Gastroesophageal sphincter (tissue), 4 donors: ENCODE measurements at regions not wholly inside any gene's neighbourhood (a gene's known extent, or its start where the extent isn't known, plus 50 kb on each side); places are given as distances from the start of the nearest gene placed in this dataset.

ENCODE experiments used
- ATAC-seq: fragments of 150-250 bp; one replicate; pipeline ENCODE4 v1.9.1; 2016; ENCODE audit warnings: mild to moderate bottlenecking, moderate library complexity
- H3K27ac ChIP-seq, 4 donors: fragments of 200-600 bp; sonication (generic) in 3 of 4; 1 replicate in 3 of 4; 2 replicates in 1 of 4; pipeline ENCODE4 v1.5.1; 2016 to 2019
- H3K27me3 ChIP-seq: fragments of 200-600 bp; sonication (generic); one replicate; pipeline ENCODE4 v1.5.1; 2019
- H3K36me3 ChIP-seq, 2 donors: fragments of 200-600 bp; sonication (generic); one replicate each; pipeline ENCODE4 v1.5.1; 2019; ENCODE audit warnings: control low read depth in 1 of 2
- H3K4me1 ChIP-seq, 3 donors: fragments of 200-600 bp; sonication (generic); 1 replicate in 2 of 3; 2 replicates in 1 of 3; pipeline ENCODE4 v1.5.1; 2016 to 2019; ENCODE audit warnings: control low read depth in 2 of 3
- H3K4me3 ChIP-seq, 2 donors: fragments of 200-600 bp; sonication (generic); one replicate each; pipeline ENCODE4 v1.5.1; 2019; ENCODE audit warnings: mild to moderate bottlenecking in 1 of 2, moderate library complexity in 1 of 2
- H3K9me3 ChIP-seq, 3 donors: fragments of 200-600 bp; sonication (generic); one replicate each; pipeline ENCODE4 v1.5.1; 2017 to 2019; ENCODE audit warnings: control low read depth in 2 of 3
- CTCF ChIP-seq, 4 experiments: fragments of 200-600 bp in 2 of 4; fragments of 450-650 bp in 2 of 4; sonication (generic) in 1 of 4; IDR thresholded peaks; one replicate each; pipeline ENCODE4 v1.5.1; 2017 to 2019; ENCODE audit warnings: antibody characterized with exemption in 4 of 4, mild to moderate bottlenecking in 2 of 4, moderate library complexity in 2 of 4
- EP300 ChIP-seq: sonication (generic); formaldehyde crosslinking; IDR thresholded peaks from one replicate; pipeline ENCODE4 v1.6.1; 2017; ENCODE audit warnings: antibody characterized with exemption, mild to moderate bottlenecking
- POLR2A ChIP-seq, 2 donors: fragments of 450-650 bp; IDR thresholded peaks; one replicate each; pipeline ENCODE4 v1.6.1; 2017; ENCODE audit warnings: antibody characterized with exemption in 2 of 2, mild to moderate bottlenecking in 2 of 2, moderate library complexity in 1 of 2
- POLR2AphosphoS5 ChIP-seq: sonication (generic); formaldehyde crosslinking; IDR thresholded peaks from one replicate; pipeline ENCODE4 v1.6.1; 2017; ENCODE audit warnings: antibody characterized with exemption
- WGBS, 2 donors: methylation state at CpG; one replicate each; pipeline ENCODE4 v1.1.5; 2018; ENCODE audit warnings: low coverage in 1 of 2; 5-methylcytosine and 5-hydroxymethylcytosine counted together

- Histone ChIP-seq H3K9me3 (no peaks in the 10 kb centered on the region), H3K27me3 (no peaks in the 10 kb centered on the region), H3K4me3 (no peak overlapping the region), H3K27ac (no peak overlapping the region), H3K36me3 (no peaks in the 10 kb centered on the region), H3K4me1 (no peaks in the 10 kb centered on the region)
- no peak for ATAC-seq
- WGBS, 2 donors, result 72 to 92% methylated on average over 2 to 4 of the region's 4 CpGs
- TF ChIP-seq CTCF (IDR thresholded peaks at IDR 0.05), result no peak
- TF ChIP-seq POLR2AphosphoS5, result no peak
- no peak for TF ChIP-seq POLR2A (IDR thresholded peaks at IDR 0.05)
- no peak for TF ChIP-seq EP300
Measured at GRCh38 chr2:184463102-184463865, 135.0 kb upstream of the ZNF804A start.

GRCh38 chr2:184463866-184464248 lies 134.5 kb upstream of the ZNF804A start:
- H3K27ac ChIP-seq, result no peak overlapping the region
- no peaks in the 10 kb centered on the region for H3K4me1 ChIP-seq
- no peaks in the 10 kb centered on the region for H3K9me3 ChIP-seq
- H3K4me3 ChIP-seq, result no peak overlapping the region
- ATAC-seq, result no peak
- WGBS, 2 donors, result 55 to 78% methylated on average over 1 of the region's 1 CpG
- TF ChIP-seq POLR2AphosphoS5 (no peak), EP300 (no peak), POLR2A (IDR thresholded peaks at IDR 0.05) (no peak), CTCF (IDR thresholded peaks at IDR 0.05) (no peak)
- H3K27me3 ChIP-seq, result no peaks in the 10 kb centered on the region
- H3K36me3 ChIP-seq, result no peaks in the 10 kb centered on the region

GRCh38 chr2:184468826-184469225 lies 129.5 kb upstream of the ZNF804A start:
- no peak for TF ChIP-seq POLR2A (IDR thresholded peaks at IDR 0.05)
- TF ChIP-seq EP300, result no peak
- TF ChIP-seq CTCF (IDR thresholded peaks at IDR 0.05), result no peak
- no peak for TF ChIP-seq POLR2AphosphoS5
- Histone ChIP-seq H3K27ac (no peak overlapping the region), H3K27me3 (no peaks in the 10 kb centered on the region), H3K4me3 (no peak overlapping the region), H3K9me3 (no peaks in the 10 kb centered on the region), H3K4me1 (no peaks in the 10 kb centered on the region), H3K36me3 (no peaks in the 10 kb centered on the region)
- WGBS, 2 donors, result 61 to 93% methylated on average over 3 of the region's 3 CpGs
- ATAC-seq, result no peak

GRCh38 chr2:184472481-184472880 lies 125.8 kb upstream of the ZNF804A start:
- WGBS, 2 donors, result 71 to 91% methylated on average over 1 of the region's 1 CpG
- no peak overlapping the region for H3K27ac ChIP-seq
- H3K36me3 ChIP-seq, result no peaks in the 10 kb centered on the region
- no peaks in the 10 kb centered on the region for H3K9me3 ChIP-seq
- no peaks in the 10 kb centered on the region for H3K27me3 ChIP-seq
- TF ChIP-seq EP300 (no peak), CTCF (IDR thresholded peaks at IDR 0.05) (no peak), POLR2A (IDR thresholded peaks at IDR 0.05) (no peak), POLR2AphosphoS5 (no peak)
- ATAC-seq, result no peak
- no peak overlapping the region for H3K4me3 ChIP-seq
- H3K4me1 ChIP-seq, result no peaks in the 10 kb centered on the region

GRCh38 chr2:184481865-184482264 lies 116.5 kb upstream of the ZNF804A start:
- 40% methylated on average over 1 of the region's 1 CpG; no CpG with 5 or more reads in 1 of the 2 donors for WGBS, 2 donors
- Histone ChIP-seq H3K36me3 (no peaks in the 10 kb centered on the region), H3K4me1 (peaks cover 0 to under 1% (median 0%) of the 10 kb centered on the region in 3 donors), H3K9me3 (no peaks in the 10 kb centered on the region), H3K27me3 (no peaks in the 10 kb centered on the region), H3K4me3 (no peak overlapping the region), H3K27ac (no peak overlapping the region)
- no peak for ATAC-seq
- TF ChIP-seq POLR2A (IDR thresholded peaks at IDR 0.05) (no peak), POLR2AphosphoS5 (no peak)
